ENCODE measurements at regions not wholly inside any gene's neighbourhood (a gene's known extent, or its start where the extent isn't known, plus 50 kb on each side); places are given as distances from the start of the nearest gene placed in this dataset.

GRCh38 chr1:220979371-220979770 is 100.1 kb downstream of the HLX start:
- Histone ChIP-seq H3K4me1 (ENCODE audit: control insufficient read depth in 2 of 2, insufficient read depth in 2 of 2, low read length in 2 of 2) (no peaks in the 10 kb centered on the region), H3K27me3 (ENCODE audit: control insufficient read depth in 2 of 2, insufficient read depth in 2 of 2, low read length in 2 of 2) (no peaks in the 10 kb centered on the region), H3K9me3 (ENCODE audit: control insufficient read depth in 2 of 2, low read length in 2 of 2) (no peaks in the 10 kb centered on the region), H3K27ac (ENCODE audit: low read depth in 2 of 2, low read length in 2 of 2) (no peak overlapping the region), H3K36me3 (ENCODE audit: control insufficient read depth in 2 of 2, insufficient read depth in 2 of 2, low read length in 2 of 2) (no peaks in the 10 kb centered on the region), H3K9ac (ENCODE audit: low read depth in 1 of 2, low read length in 2 of 2) (no peak overlapping the region), H3K4me3 (ENCODE audit: low read length in 2 of 2) (no peak overlapping the region)

- no peak overlapping the region for H3K9ac ChIP-seq (ENCODE audit: low read depth in 1 of 2, low read length in 2 of 2)
- no peak overlapping the region for H3K27ac ChIP-seq (ENCODE audit: low read depth in 2 of 2, low read length in 2 of 2)
- H3K4me1 ChIP-seq (ENCODE audit: control insufficient read depth in 2 of 2, insufficient read depth in 2 of 2, low read length in 2 of 2) = no peaks in the 10 kb centered on the region
- H3K4me3 ChIP-seq (ENCODE audit: low read length in 2 of 2) = no peak overlapping the region
- no peaks in the 10 kb centered on the region for H3K27me3 ChIP-seq (ENCODE audit: control insufficient read depth in 2 of 2, insufficient read depth in 2 of 2, low read length in 2 of 2)
- no peaks in the 10 kb centered on the region for H3K36me3 ChIP-seq (ENCODE audit: control insufficient read depth in 2 of 2, insufficient read depth in 2 of 2, low read length in 2 of 2)
- H3K9me3 ChIP-seq (ENCODE audit: control insufficient read depth in 2 of 2, low read length in 2 of 2) = no peaks in the 10 kb centered on the region
These were observed 103.4 kb downstream of the HLX start for GRCh38 chr1:220982686-220983085.

GRCh38 chr1:220983877-220984635 is 104.8 kb downstream of the HLX start:
- Histone ChIP-seq H3K27me3 (ENCODE audit: control insufficient read depth in 2 of 2, insufficient read depth in 2 of 2, low read length in 2 of 2) (no peaks in the 10 kb centered on the region), H3K9me3 (ENCODE audit: control insufficient read depth in 2 of 2, low read length in 2 of 2) (no peaks in the 10 kb centered on the region), H3K4me1 (ENCODE audit: control insufficient read depth in 2 of 2, insufficient read depth in 2 of 2, low read length in 2 of 2) (no peaks in the 10 kb centered on the region), H3K4me3 (ENCODE audit: low read length in 2 of 2) (no peak overlapping the region), H3K36me3 (ENCODE audit: control insufficient read depth in 2 of 2, insufficient read depth in 2 of 2, low read length in 2 of 2) (no peaks in the 10 kb centered on the region), H3K9ac (ENCODE audit: low read depth in 1 of 2, low read length in 2 of 2) (no peak overlapping the region), H3K27ac (ENCODE audit: low read depth in 2 of 2, low read length in 2 of 2) (no peak overlapping the region)

GRCh38 chr1:220990427-220991339 is 111.4 kb downstream of the HLX start:
- peaks cover 0 to 2% of the 10 kb centered on the region in 2 donors for H3K4me1 ChIP-seq (ENCODE audit: control insufficient read depth in 2 of 2, insufficient read depth in 2 of 2, low read length in 2 of 2)
- H3K9me3 ChIP-seq (ENCODE audit: control insufficient read depth in 2 of 2, low read length in 2 of 2) = no peaks in the 10 kb centered on the region
- no peak overlapping the region for H3K9ac ChIP-seq (ENCODE audit: low read depth in 1 of 2, low read length in 2 of 2)
- no peak overlapping the region for H3K27ac ChIP-seq (ENCODE audit: low read depth in 2 of 2, low read length in 2 of 2)
- H3K27me3 ChIP-seq (ENCODE audit: control insufficient read depth in 2 of 2, insufficient read depth in 2 of 2, low read length in 2 of 2) = no peaks in the 10 kb centered on the region
- no peaks in the 10 kb centered on the region for H3K36me3 ChIP-seq (ENCODE audit: control insufficient read depth in 2 of 2, insufficient read depth in 2 of 2, low read length in 2 of 2)
- H3K4me3 ChIP-seq (ENCODE audit: low read length in 2 of 2) = no peak overlapping the region

GRCh38 chr1:220991506-220991905 is 112.3 kb downstream of the HLX start:
- peaks cover 0 to 2% of the 10 kb centered on the region in 2 donors for H3K4me1 ChIP-seq (ENCODE audit: control insufficient read depth in 2 of 2, insufficient read depth in 2 of 2, low read length in 2 of 2)

GRCh38 chr1:220991959-220992704 is 112.9 kb downstream of the HLX start:
- Histone ChIP-seq H3K9me3 (ENCODE audit: control insufficient read depth in 2 of 2, low read length in 2 of 2) (no peaks in the 10 kb centered on the region), H3K36me3 (ENCODE audit: control insufficient read depth in 2 of 2, insufficient read depth in 2 of 2, low read length in 2 of 2) (no peaks in the 10 kb centered on the region), H3K4me3 (ENCODE audit: low read length in 2 of 2) (no peak overlapping the region), H3K4me1 (ENCODE audit: control insufficient read depth in 2 of 2, insufficient read depth in 2 of 2, low read length in 2 of 2) (peaks cover 0 to 2% of the 10 kb centered on the region in 2 donors), H3K9ac (ENCODE audit: low read depth in 1 of 2, low read length in 2 of 2) (no peak overlapping the region), H3K27ac (ENCODE audit: low read depth in 2 of 2, low read length in 2 of 2) (no peak overlapping the region), H3K27me3 (ENCODE audit: control insufficient read depth in 2 of 2, insufficient read depth in 2 of 2, low read length in 2 of 2) (no peaks in the 10 kb centered on the region)

More at GRCh38 chr1:220991506-220991905, 112.3 kb downstream of the HLX start:
- no peak overlapping the region for H3K27ac ChIP-seq (ENCODE audit: low read depth in 2 of 2, low read length in 2 of 2)
- H3K4me3 ChIP-seq (ENCODE audit: low read length in 2 of 2) = no peak overlapping the region
- no peaks in the 10 kb centered on the region for H3K9me3 ChIP-seq (ENCODE audit: control insufficient read depth in 2 of 2, low read length in 2 of 2)
- no peaks in the 10 kb centered on the region for H3K36me3 ChIP-seq (ENCODE audit: control insufficient read depth in 2 of 2, insufficient read depth in 2 of 2, low read length in 2 of 2)
- no peak overlapping the region for H3K9ac ChIP-seq (ENCODE audit: low read depth in 1 of 2, low read length in 2 of 2)
- H3K27me3 ChIP-seq (ENCODE audit: control insufficient read depth in 2 of 2, insufficient read depth in 2 of 2, low read length in 2 of 2) = no peaks in the 10 kb centered on the region

GRCh38 chr1:220992705-220993052 is 113.4 kb downstream of the HLX start:
- Histone ChIP-seq H3K9ac (ENCODE audit: low read depth in 1 of 2, low read length in 2 of 2) (no peak overlapping the region), H3K4me3 (ENCODE audit: low read length in 2 of 2) (no peak overlapping the region), H3K36me3 (ENCODE audit: control insufficient read depth in 2 of 2, insufficient read depth in 2 of 2, low read length in 2 of 2) (no peaks in the 10 kb centered on the region), H3K27ac (ENCODE audit: low read depth in 2 of 2, low read length in 2 of 2) (no peak overlapping the region), H3K4me1 (ENCODE audit: control insufficient read depth in 2 of 2, insufficient read depth in 2 of 2, low read length in 2 of 2) (peaks cover 0 to 2% of the 10 kb centered on the region in 2 donors), H3K9me3 (ENCODE audit: control insufficient read depth in 2 of 2, low read length in 2 of 2) (no peaks in the 10 kb centered on the region), H3K27me3 (ENCODE audit: control insufficient read depth in 2 of 2, insufficient read depth in 2 of 2, low read length in 2 of 2) (no peaks in the 10 kb centered on the region)

GRCh38 chr1:220994671-220995070 is 115.4 kb downstream of the HLX start:
- H3K9ac ChIP-seq (ENCODE audit: low read depth in 1 of 2, low read length in 2 of 2) = no peak overlapping the region
- no peaks in the 10 kb centered on the region for H3K9me3 ChIP-seq (ENCODE audit: control insufficient read depth in 2 of 2, low read length in 2 of 2)

GRCh38 chr1:220997791-220998190 is 118.5 kb downstream of the HLX start:
- no peak overlapping the region for H3K27ac ChIP-seq (ENCODE audit: low read depth in 2 of 2, low read length in 2 of 2)
- no peak overlapping the region for H3K9ac ChIP-seq (ENCODE audit: low read depth in 1 of 2, low read length in 2 of 2)
- no peaks in the 10 kb centered on the region for H3K27me3 ChIP-seq (ENCODE audit: control insufficient read depth in 2 of 2, insufficient read depth in 2 of 2, low read length in 2 of 2)
- peaks cover 0 to 2% of the 10 kb centered on the region in 2 donors for H3K4me1 ChIP-seq (ENCODE audit: control insufficient read depth in 2 of 2, insufficient read depth in 2 of 2, low read length in 2 of 2)
- no peaks in the 10 kb centered on the region for H3K9me3 ChIP-seq (ENCODE audit: control insufficient read depth in 2 of 2, low read length in 2 of 2)
- H3K4me3 ChIP-seq (ENCODE audit: low read length in 2 of 2) = no peak overlapping the region
- H3K36me3 ChIP-seq (ENCODE audit: control insufficient read depth in 2 of 2, insufficient read depth in 2 of 2, low read length in 2 of 2) = no peaks in the 10 kb centered on the region

More at GRCh38 chr1:220994671-220995070, 115.4 kb downstream of the HLX start:
- peaks cover 0 to 2% of the 10 kb centered on the region in 2 donors for H3K4me1 ChIP-seq (ENCODE audit: control insufficient read depth in 2 of 2, insufficient read depth in 2 of 2, low read length in 2 of 2)
- no peaks in the 10 kb centered on the region for H3K27me3 ChIP-seq (ENCODE audit: control insufficient read depth in 2 of 2, insufficient read depth in 2 of 2, low read length in 2 of 2)
- no peak overlapping the region for H3K4me3 ChIP-seq (ENCODE audit: low read length in 2 of 2)
- H3K27ac ChIP-seq (ENCODE audit: low read depth in 2 of 2, low read length in 2 of 2) = no peak overlapping the region
- H3K36me3 ChIP-seq (ENCODE audit: control insufficient read depth in 2 of 2, insufficient read depth in 2 of 2, low read length in 2 of 2) = no peaks in the 10 kb centered on the region
